Stimulated activated CD4-positive, alpha-beta T cell treated with anti-CD3 and anti-CD28 coated beads, Interleukin-15, amount 100 ng/mL, for 48 hours (primary cell): ENCODE measurements at regions not wholly inside any gene's neighbourhood (a gene's known extent, or its start where the extent isn't known, plus 50 kb on each side); places are given as distances from the start of the nearest gene placed in this dataset.

Experiments used
- DNase-seq, 2 donors: peaks; one replicate each; pipeline ENCODE4 v3.0.0-alpha.2; 2020; ENCODE audit warnings: low read depth in 2 of 2

GRCh38 chr10:128491686-128492085 is 365.5 kb upstream of the MKI67 start:
- no peak for DNase-seq

GRCh38 chr10:128493811-128494210 is 367.6 kb upstream of the MKI67 start:
- DNase-seq, result no peak

GRCh38 chr10:128494665-128495064 is 368.4 kb upstream of the MKI67 start:
- no peak for DNase-seq

GRCh38 chr10:128497660-128498377 is 371.6 kb upstream of the MKI67 start:
- DNase-seq, result no peak

GRCh38 chr10:128498378-128498730 is 372.1 kb upstream of the MKI67 start:
- DNase-seq, result no peak

GRCh38 chr10:128498746-128499145 is 372.5 kb upstream of the MKI67 start:
- no peak for DNase-seq

- DNase-seq, result no peak
Measured at GRCh38 chr10:128499486-128499885, 373.3 kb upstream of the MKI67 start.

- DNase-seq, result no peak
Measured at GRCh38 chr10:128499956-128500355, 373.7 kb upstream of the MKI67 start.

- DNase-seq, result no peak
Measured at GRCh38 chr10:128500642-128501041, 374.4 kb upstream of the MKI67 start.

GRCh38 chr10:128505346-128505745 is 379.1 kb upstream of the MKI67 start:
- no peak for DNase-seq

GRCh38 chr10:128506423-128506822 is 380.2 kb upstream of the MKI67 start:
- DNase-seq, result no peak

GRCh38 chr10:128507066-128507465 is 380.8 kb upstream of the MKI67 start:
- no peak for DNase-seq

- DNase-seq, result no peak
Measured at GRCh38 chr10:128511284-128511683, 385.1 kb upstream of the MKI67 start.

GRCh38 chr10:128512767-128513166 is 386.5 kb upstream of the MKI67 start:
- DNase-seq, result no peak

GRCh38 chr10:128514536-128514935 is 388.3 kb upstream of the MKI67 start:
- DNase-seq, result no peak

- DNase-seq, result no peak
Measured at GRCh38 chr10:128516180-128516579, 390.0 kb upstream of the MKI67 start.

GRCh38 chr10:128517167-128517566 is 390.9 kb upstream of the MKI67 start:
- no peak for DNase-seq

- no peak for DNase-seq
Measured at GRCh38 chr10:128518000-128518399, 391.8 kb upstream of the MKI67 start.

- no peak for DNase-seq
Measured at GRCh38 chr10:128519581-128519980, 393.4 kb upstream of the MKI67 start.

- DNase-seq, result no peak
Measured at GRCh38 chr10:128520211-128520815, 394.1 kb upstream of the MKI67 start.

- no peak for DNase-seq
Measured at GRCh38 chr10:128522551-128523308, 396.5 kb upstream of the MKI67 start.

- no peak for DNase-seq
Measured at GRCh38 chr10:128525444-128525843, 399.2 kb upstream of the MKI67 start.

GRCh38 chr10:128525936-128526335 is 399.7 kb upstream of the MKI67 start:
- DNase-seq, result no peak
